Erythroblast (primary cell): ENCODE measurements at regions not wholly inside any gene's neighbourhood (a gene's known extent, or its start where the extent isn't known, plus 50 kb on each side); places are given as distances from the start of the nearest gene placed in this dataset.

ENCODE experiments used
- GATA1 ChIP-seq: IDR thresholded peaks from 2 replicates; pipeline ENCODE4 v1.6.1; 2011; ENCODE audit warnings: low read depth, mild to moderate bottlenecking, control low read depth, low read length, moderate library complexity
- POLR2A ChIP-seq: IDR thresholded peaks from 2 replicates; pipeline ENCODE4 v1.6.1; 2011; ENCODE audit warnings: mild to moderate bottlenecking, low read length

GRCh38 chr11:19557720-19558140 is 154.9 kb upstream of the NAV2 start:
- TF ChIP-seq POLR2A (no peak), GATA1 (no peak)
